GM12878 (cell line): ENCODE measurements at regions not wholly inside any gene's neighbourhood (a gene's known extent, or its start where the extent isn't known, plus 50 kb on each side); places are given as distances from the start of the nearest gene placed in this dataset.

ENCODE experiments used
- IKZF1 ChIP-seq: fragments of 450-650 bp; conservative IDR thresholded peaks from 2 replicates; pipeline ENCODE4 v1.6.1; 2017; ENCODE audit warnings: antibody characterized with exemption, mild to moderate bottlenecking
- NFYA ChIP-seq: IDR thresholded peaks from 2 replicates; pipeline ENCODE4 v1.6.1; 2011; ENCODE audit warnings: low read depth, mild to moderate bottlenecking, low read length, improper control_type of control experiment, borderline replicate concordance
- POU2F2 ChIP-seq: IDR thresholded peaks from 3 replicates; pipeline ENCODE4 v1.6.1; 2011; ENCODE audit warnings: low read depth, mild to moderate bottlenecking, low read length, borderline replicate concordance
- RB1 ChIP-seq: fragments of 450-650 bp; formaldehyde crosslinking; IDR thresholded peaks from 2 replicates; pipeline ENCODE4 v1.6.1; 2017; ENCODE audit warnings: mild to moderate bottlenecking, borderline replicate concordance
- RFX5 ChIP-seq: IDR thresholded peaks from 2 replicates; pipeline ENCODE4 v1.6.1; 2011; ENCODE audit warnings: low read depth, low read length, improper control_type of control experiment
- SIN3A ChIP-seq: IDR thresholded peaks from 2 replicates; pipeline ENCODE4 v1.6.1; 2012; ENCODE audit warnings: low read depth, low read length, improper control_type of control experiment
- TARDBP ChIP-seq: IDR thresholded peaks from 2 replicates; pipeline ENCODE4 v1.6.1; 2016; ENCODE audit warnings: borderline replicate concordance
- TBL1XR1 ChIP-seq: IDR thresholded peaks from 2 replicates; pipeline ENCODE4 v1.6.1; 2012; ENCODE audit warnings: low read depth, low read length, improper control_type of control experiment
- ZZZ3 ChIP-seq: IDR thresholded peaks from 2 replicates; pipeline ENCODE4 v1.6.1; 2011; ENCODE audit warnings: low read depth; ENCODE audit not compliant: control insufficient read depth, insufficient read length
- TF ChIP-seq, protein P1 (sequence below): fragments of 450-650 bp; IDR thresholded peaks from 2 replicates; pipeline ENCODE4 v1.6.1; 2014; ENCODE audit warnings: mild to moderate bottlenecking
- TF ChIP-seq, protein P2 (sequence below): IDR thresholded peaks from 2 replicates; pipeline ENCODE4 v1.6.1; 2012; ENCODE audit warnings: mild to moderate bottlenecking, low read depth, low read length
- TF ChIP-seq, protein P3 (sequence below): fragments of 450-650 bp; IDR thresholded peaks from 2 replicates; pipeline ENCODE4 v1.6.1; 2017; ENCODE audit warnings: low read depth, mild to moderate bottlenecking, moderate library complexity

DNA sequence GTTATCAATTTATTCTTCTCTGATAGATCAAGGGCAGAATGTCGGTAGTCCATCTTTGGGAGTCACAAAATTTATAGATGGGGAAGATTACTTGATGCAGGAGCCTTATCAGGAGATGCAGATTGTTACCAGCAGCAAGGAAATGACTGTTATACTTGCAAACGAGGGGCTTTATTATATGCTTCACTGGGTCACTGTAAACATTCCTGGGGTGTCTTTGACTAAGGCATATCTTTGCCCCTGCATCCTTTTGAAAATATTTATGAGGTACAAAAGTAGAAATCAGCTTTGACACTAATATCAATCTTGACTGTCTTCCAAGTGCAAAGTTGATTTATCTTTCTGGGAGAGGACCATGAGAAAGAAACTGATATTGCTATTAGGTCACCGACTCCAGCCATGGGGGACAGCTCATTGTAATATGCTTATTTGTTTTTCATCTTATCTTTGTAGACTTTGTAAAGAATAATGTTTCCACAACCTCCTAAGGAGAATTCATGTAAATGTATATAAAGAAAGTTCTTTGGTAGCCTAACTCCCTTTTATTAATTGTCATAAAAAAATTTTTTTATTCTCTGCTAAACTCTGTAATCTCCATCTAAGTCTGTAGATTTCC lies 177.3 kb upstream of the EMCN start (continued):
- no peak for TF ChIP-seq RFX5
- TF ChIP-seq, protein P1, sequence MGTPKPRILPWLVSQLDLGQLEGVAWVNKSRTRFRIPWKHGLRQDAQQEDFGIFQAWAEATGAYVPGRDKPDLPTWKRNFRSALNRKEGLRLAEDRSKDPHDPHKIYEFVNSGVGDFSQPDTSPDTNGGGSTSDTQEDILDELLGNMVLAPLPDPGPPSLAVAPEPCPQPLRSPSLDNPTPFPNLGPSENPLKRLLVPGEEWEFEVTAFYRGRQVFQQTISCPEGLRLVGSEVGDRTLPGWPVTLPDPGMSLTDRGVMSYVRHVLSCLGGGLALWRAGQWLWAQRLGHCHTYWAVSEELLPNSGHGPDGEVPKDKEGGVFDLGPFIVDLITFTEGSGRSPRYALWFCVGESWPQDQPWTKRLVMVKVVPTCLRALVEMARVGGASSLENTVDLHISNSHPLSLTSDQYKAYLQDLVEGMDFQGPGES = no peak
- no peak for TF ChIP-seq TARDBP
- TF ChIP-seq SIN3A = no peak
- no peak for TF ChIP-seq POU2F2
- no peak for TF ChIP-seq ZZZ3
- no peak for TF ChIP-seq NFYA
- no peak for TF ChIP-seq IKZF1
- TF ChIP-seq, protein P2, sequence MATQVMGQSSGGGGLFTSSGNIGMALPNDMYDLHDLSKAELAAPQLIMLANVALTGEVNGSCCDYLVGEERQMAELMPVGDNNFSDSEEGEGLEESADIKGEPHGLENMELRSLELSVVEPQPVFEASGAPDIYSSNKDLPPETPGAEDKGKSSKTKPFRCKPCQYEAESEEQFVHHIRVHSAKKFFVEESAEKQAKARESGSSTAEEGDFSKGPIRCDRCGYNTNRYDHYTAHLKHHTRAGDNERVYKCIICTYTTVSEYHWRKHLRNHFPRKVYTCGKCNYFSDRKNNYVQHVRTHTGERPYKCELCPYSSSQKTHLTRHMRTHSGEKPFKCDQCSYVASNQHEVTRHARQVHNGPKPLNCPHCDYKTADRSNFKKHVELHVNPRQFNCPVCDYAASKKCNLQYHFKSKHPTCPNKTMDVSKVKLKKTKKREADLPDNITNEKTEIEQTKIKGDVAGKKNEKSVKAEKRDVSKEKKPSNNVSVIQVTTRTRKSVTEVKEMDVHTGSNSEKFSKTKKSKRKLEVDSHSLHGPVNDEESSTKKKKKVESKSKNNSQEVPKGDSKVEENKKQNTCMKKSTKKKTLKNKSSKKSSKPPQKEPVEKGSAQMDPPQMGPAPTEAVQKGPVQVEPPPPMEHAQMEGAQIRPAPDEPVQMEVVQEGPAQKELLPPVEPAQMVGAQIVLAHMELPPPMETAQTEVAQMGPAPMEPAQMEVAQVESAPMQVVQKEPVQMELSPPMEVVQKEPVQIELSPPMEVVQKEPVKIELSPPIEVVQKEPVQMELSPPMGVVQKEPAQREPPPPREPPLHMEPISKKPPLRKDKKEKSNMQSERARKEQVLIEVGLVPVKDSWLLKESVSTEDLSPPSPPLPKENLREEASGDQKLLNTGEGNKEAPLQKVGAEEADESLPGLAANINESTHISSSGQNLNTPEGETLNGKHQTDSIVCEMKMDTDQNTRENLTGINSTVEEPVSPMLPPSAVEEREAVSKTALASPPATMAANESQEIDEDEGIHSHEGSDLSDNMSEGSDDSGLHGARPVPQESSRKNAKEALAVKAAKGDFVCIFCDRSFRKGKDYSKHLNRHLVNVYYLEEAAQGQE = no peak
- TF ChIP-seq, protein P3, sequence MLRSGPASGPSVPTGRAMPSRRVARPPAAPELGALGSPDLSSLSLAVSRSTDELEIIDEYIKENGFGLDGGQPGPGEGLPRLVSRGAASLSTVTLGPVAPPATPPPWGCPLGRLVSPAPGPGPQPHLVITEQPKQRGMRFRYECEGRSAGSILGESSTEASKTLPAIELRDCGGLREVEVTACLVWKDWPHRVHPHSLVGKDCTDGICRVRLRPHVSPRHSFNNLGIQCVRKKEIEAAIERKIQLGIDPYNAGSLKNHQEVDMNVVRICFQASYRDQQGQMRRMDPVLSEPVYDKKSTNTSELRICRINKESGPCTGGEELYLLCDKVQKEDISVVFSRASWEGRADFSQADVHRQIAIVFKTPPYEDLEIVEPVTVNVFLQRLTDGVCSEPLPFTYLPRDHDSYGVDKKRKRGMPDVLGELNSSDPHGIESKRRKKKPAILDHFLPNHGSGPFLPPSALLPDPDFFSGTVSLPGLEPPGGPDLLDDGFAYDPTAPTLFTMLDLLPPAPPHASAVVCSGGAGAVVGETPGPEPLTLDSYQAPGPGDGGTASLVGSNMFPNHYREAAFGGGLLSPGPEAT = no peak
- no peak for TF ChIP-seq TBL1XR1
- TF ChIP-seq RB1 = no peak
